ENCODE measurements at regions not wholly inside any gene's neighbourhood (a gene's known extent, or its start where the extent isn't known, plus 50 kb on each side); places are given as distances from the start of the nearest gene placed in this dataset.

GRCh38 chr5:144028058-144028457 lies 142.4 kb downstream of the YIPF5 start:
- DNase-seq (ENCODE audit: low spot score): no peak
- TF ChIP-seq CTCF (IDR thresholded peaks at IDR 0.05): no peak
- ATAC-seq (ENCODE audit: low FRiP score): peak; percentile 46

GRCh38 chr5:144028636-144029035 lies 141.8 kb downstream of the YIPF5 start:
- DNase-seq (ENCODE audit: low spot score): no peak
- ATAC-seq (ENCODE audit: low FRiP score): peak; percentile 76
- no peak for TF ChIP-seq CTCF (IDR thresholded peaks at IDR 0.05)

- no peak for ATAC-seq (ENCODE audit: low FRiP score)
- no peak for TF ChIP-seq CTCF (IDR thresholded peaks at IDR 0.05)
- no peak for DNase-seq (ENCODE audit: low spot score)
Observed at GRCh38 chr5:144030904-144031303, 139.6 kb downstream of the YIPF5 start.

GRCh38 chr5:144032375-144032774 lies 138.1 kb downstream of the YIPF5 start:
- no peak for TF ChIP-seq CTCF (IDR thresholded peaks at IDR 0.05)
- no peak for DNase-seq (ENCODE audit: low spot score)
- no peak for ATAC-seq (ENCODE audit: low FRiP score)

- no peak for DNase-seq (ENCODE audit: low spot score)
- TF ChIP-seq CTCF (IDR thresholded peaks at IDR 0.05): no peak
- ATAC-seq (ENCODE audit: low FRiP score): no peak
Observed at GRCh38 chr5:144033486-144033885, 137.0 kb downstream of the YIPF5 start.

GRCh38 chr5:144035046-144035740 lies 135.3 kb downstream of the YIPF5 start:
- TF ChIP-seq CTCF (IDR thresholded peaks at IDR 0.05): no peak
- DNase-seq (ENCODE audit: low spot score) (no peak), ATAC-seq (ENCODE audit: low FRiP score) (no peak)

- DNase-seq (ENCODE audit: low spot score) (no peak), ATAC-seq (ENCODE audit: low FRiP score) (no peak)
- TF ChIP-seq CTCF (IDR thresholded peaks at IDR 0.05): no peak
Observed at GRCh38 chr5:144036476-144036875, 134.0 kb downstream of the YIPF5 start.
